HS-27A (cell line): ENCODE measurements at regions not wholly inside any gene's neighbourhood (a gene's known extent, or its start where the extent isn't known, plus 50 kb on each side); places are given as distances from the start of the nearest gene placed in this dataset.

Source experiments
- DNase-seq: peaks from one replicate; pipeline ENCODE4 v3.0.0-alpha.2; 2012; ENCODE audit warnings: low read depth, missing footprints

DNA sequence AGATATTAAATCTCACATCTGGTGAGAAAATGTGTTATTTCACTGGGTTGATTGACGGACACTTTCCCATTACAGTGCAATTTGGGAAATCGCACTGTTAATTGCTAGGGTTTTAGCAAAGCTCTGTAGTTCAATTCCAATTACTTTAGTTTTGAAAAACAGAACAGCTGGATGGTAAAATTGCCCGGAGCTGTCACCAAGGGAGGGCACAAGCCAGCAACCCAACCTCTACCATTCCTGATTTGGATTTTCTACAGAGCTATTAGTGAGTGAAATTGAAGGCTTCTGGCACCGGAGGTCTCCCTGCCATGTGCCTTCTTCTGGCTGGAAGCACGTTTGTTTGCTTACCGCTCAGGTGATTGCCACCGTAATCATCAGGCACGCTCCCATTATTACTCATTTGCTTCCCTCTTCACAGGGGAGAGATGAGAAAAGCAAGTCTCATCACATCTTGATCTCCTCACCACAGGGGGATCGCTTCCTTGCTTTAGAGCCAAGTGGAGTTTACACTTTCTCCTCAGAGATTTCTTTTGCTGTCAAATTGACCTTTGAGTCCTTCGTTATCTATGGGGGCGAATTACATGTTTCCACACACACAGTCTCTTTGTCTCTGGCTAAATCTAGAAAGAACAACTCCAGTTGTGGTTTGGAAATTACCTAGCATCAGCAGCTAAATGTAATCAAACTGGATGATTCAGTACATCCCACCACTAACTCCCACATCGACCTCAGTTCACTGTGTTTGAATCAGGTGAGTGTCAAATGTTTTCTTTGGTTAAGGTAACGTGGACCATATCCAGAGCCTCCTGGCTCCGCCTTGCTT lies 421.7 kb upstream of the GOLIM4 start:
- DNase-seq = no peak

DNA sequence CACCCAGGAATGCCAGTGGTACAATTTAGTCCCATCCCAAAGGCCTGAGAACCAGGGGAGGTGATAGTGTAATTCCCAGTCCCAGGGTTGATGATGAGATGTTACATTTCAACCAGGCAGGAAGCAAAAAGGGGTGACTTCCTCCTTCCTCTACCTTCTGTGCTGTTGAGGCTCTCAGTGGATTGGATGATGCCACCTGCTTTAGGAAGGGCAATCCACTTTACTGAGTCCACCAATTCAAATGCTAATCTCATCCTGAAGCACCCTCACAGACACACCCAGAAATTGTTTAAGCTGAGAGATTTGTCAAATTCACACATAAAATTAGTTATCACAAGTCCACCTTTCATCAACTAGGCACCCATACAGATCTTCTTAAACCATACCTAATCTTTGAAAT lies 418.5 kb upstream of the GOLIM4 start:
- DNase-seq = no peak

DNA sequence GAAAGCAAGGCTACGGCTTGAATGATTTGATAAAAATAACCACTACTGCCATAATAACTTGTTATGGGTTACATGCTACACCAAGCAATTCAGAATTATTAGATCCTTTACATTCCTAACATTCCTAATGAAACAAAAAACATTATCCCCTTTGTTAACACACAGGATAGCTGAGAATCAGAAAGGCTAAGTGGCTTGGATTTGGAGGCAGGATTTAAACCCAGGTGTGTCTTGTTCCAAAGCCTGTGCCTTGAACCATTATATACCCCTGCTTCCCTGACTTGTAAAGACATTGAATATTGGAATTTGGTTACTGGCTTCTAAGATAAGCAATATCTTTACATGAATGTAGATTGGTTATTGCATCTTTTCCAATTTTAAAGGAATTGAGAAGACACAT lies 417.1 kb upstream of the GOLIM4 start:
- no peak for DNase-seq

DNA sequence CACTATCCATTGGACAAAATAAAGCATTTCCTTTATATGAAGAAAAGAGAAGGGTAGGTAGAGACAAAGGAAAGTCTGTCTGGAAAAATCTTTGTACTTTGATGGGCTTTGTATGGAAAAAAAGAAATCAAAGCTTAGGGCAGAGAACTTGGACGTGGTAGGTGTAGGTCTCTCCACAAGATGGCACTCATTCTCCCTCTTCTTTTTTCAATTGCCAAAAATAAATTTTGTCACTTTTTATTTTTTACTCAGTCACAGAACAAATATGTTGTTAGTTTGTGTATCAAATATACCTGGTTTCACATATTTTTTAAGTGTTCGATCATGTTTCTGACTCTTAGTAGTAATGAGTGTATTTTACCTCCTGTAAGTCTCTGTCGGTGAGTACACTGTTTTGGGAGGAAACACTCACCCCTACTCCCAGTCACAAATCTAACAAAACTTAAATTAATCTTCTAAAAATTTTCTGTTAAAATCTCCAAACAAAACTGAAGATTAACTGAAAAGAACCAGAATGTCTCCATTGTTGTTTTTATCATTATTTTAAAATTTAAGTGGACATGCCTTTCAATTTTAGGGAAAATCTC lies 415.8 kb upstream of the GOLIM4 start:
- no peak for DNase-seq

DNA sequence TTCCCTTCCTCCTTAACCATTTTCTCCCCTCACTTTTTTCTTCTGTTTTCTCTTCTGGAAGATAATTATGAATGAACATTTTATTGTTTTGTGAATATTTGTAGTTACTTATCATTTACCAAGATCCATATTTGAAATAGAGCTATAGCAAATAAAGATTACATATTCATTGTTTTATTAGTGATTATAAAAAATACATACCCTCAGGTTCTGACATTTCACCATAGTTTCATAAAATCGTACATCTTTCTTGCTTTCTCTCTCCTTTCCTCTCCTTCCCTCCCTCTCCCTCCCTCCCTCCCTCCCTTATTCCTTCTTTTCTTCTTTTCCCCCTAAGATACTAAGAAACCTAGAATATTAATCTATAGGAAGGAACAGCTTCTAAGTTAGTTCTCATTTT lies 410.9 kb upstream of the GOLIM4 start:
- no peak for DNase-seq

DNA sequence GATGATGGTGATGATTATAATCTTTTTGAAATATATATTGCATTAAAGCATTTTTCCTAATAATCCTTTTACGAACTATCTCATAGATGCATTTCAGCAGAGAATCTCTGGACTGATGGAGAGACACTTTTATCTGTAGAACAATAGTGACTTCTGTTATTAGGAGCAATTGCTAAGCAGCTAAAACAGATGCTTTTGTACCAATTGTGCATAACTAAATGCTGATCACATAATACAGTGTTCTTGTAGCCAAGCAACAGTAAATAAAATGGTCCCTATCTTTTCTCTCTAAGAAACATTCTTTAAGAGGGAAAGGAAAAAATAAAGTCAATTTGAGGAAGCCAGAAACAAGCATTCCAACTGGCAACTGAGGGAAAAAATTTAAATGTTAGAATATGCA lies 405.8 kb upstream of the GOLIM4 start:
- DNase-seq = no peak

DNA sequence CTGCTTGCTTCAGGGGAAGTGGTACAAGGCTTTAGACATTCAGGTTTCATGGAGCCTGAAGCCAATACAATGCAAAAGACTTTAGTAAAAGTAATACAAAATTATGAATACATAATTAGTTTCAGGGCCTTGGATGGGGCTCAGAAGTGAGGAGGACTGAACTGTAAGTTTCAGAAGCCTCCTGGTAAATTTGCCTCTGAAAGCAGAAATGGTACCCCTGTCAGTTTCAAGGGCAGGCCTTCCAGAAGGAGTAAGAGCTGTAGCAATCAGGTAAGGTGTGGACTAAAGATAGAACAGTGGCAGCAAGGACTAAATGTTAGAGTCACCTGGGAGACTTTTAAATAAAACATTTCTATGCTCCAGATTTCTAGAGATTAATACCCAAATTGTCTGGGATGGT lies 402.5 kb upstream of the GOLIM4 start:
- no peak for DNase-seq

DNA sequence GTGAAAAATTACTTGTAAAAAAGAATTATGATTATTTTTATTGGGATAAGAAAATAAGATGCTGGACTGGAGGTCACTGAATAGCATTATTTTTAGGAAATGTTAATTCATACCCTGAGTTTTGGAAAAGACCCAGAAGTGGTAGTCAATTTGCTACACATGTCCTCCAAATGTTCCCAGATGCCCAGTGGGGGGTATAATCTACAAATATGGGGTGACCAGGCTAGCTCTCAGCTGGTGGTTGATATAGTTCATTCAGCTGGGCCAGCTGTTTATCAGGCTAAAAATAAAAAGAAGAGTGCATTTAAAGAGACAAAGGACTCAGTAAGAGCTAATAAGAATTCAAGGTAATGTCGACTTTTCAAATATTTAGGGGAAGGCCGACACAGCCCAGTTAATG lies 402.0 kb upstream of the GOLIM4 start:
- DNase-seq = no peak

DNA sequence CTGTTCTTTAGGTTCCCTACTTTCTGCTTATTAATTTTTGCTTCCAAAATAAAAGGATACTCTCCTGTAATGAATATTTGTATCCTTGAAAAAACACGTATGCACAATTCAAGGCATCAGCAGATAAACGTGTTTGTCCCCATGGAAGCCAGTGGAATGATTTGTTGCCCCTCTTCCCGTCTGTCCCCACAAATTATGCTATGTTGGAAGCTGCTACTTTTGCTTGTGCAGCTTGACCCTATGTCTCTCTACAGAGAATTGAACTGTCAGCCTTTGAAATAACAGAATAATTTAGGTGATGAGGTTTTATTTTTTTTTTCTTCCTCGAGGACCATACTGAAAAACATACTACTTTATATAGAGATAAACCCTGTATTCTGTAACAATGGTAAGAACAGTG lies 401.5 kb upstream of the GOLIM4 start:
- no peak for DNase-seq

DNA sequence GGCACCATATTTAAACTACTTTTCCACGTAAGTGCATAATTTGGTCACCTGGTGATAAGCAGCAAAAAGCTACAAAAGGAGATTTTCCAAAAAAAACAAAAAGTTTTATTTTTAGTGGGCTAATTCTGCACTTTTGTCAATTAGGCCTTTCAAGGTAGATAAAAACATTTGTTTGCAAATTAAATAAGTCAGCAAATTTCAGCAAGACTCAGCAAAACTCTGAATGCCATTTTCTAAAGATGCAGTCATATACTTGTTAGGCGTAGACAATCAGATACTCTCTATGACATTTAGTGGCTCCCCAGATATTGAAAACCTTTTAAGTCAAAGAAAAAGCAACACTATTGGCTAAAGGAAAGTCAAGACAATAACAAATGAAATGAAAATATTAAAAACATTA lies 400.2 kb upstream of the GOLIM4 start:
- no peak for DNase-seq

DNA sequence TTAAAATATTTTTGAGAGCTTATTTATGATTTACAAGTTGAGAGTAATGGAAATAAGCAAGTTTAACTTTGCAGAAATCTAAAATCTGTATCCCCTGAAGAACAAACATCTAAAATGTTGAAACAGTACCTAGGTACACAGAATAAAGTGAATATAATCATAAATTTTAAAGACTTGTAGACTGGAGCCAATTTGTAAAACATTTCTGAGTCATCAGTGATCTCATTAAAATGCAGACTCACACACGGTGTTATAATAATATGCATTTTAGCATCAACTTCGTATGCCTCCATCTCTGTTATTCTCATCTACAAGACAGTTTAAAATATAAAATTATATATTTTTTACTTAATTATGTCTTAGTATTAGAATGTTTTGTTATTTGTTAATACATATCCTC lies 399.5 kb upstream of the GOLIM4 start:
- no peak for DNase-seq

DNA sequence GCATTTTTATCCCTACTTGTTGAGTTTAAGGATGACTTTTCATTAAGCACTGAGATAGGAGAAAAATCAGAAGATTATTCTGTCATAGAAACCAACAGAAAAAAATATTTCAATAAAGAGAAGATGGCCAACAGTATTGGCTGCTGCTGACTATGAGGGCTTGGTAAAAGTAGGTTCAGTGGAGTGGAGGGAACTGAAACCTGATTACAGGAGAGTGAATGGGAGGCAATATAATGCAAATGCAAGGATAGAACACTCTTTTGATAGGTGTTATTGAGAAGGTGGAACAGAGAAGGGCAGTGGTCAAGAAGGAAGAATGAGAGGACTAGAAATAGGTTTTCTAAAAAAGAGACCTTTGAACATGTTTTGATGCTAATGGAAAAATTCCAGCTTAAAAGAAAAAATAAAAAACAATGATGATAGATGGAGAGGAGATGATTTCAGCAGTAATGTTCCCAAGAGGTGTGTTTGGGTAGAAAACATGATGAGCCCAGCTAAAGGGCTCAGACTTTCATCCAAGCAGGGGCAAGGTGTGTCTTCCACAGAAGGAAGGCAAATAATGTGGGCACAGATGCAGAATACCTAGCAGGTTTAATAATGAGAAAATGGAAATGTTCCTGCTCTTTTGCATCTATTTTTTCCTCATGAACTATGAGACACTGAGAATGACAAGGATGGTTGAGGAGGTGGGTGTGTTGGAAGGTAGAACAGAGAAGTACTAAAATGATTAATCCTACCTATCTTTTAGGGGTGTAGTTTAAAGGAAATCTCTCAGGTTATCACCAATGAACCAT lies 397.9 kb upstream of the GOLIM4 start:
- DNase-seq = no peak

DNA sequence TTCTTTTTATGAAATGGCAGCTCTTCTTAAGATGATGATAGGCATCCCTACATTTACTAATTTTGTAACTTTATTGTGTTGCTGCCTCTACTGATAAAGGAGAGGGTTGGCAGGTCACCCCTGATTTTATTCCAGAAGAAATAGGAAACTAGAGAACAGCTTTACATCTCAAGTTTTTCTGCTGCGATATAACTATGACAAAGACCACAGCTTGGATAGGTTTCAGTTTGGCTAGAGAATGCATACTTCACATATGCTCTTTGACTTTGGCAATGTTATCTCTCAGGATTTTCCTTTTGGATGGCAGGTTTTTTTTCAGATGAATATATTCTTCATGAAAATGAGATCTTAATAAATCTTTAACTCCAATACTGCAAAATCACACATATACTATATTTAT lies 395.3 kb upstream of the GOLIM4 start:
- DNase-seq = no peak

DNA sequence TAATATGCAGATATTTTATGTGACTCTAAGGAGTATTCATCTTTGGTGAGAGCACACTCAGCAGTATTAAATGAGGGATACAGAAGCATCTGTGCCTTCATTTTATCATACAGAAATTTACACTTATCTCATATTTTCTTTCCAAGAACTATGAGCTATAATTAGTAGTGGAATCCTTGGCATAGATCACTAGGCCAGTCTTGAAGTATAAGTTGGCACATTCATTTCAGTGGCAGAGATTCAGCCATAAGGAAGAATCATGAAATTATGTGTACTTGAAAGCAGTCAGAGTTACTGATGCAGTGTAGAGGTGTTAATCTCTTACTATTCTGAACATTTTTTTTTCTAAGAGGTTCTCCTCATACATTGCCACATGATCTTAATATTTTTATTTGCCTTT lies 393.6 kb upstream of the GOLIM4 start:
- DNase-seq = no peak

DNA sequence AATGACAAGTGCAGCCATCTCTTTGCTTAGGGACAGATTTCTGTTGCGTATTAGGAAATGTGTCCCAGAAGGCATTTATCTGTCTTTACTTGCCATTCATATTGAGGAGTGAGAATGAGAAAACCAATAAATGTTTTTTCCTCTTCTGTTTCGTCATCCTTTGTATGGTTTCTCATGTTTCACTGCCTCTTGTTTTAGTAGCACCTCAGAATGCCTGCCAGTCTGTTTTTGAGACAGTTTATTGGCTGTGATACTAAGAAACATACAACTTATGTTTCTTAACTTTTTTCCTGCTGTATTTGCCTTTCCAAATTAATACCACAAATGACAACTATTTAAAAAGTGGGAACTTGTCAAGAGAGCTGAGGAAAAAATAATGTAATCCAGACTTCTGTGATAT lies 390.2 kb upstream of the GOLIM4 start:
- DNase-seq = no peak

DNA sequence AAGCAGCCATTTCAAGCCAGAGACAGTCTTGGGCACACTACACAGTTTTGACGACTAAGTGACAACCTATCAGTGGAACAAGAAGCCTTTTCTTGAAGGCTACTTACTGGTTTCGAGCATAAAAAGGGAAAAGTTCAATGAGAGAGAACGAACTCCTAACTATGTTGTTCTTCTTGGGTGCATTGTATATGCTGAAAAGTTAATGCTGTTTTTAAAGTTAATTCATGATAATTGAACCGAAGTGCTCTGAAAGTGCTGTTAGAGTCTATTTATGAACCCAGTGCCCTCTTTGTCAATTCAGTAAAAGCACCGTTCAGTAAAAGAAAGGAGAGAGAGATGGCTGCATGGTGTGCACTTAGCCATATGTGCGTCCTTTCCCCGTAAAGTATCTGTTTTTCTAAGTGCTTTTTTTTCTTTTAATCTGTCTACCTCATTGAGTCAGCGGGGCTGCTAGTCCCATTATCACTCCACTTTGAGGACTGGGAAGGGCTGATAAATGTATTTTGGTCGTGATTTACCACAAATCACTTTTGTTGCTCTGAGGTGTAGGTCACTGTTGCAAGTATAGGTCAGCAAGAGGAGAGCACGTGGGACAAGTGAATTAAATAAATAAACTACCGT lies 380.7 kb upstream of the GOLIM4 start:
- no peak for DNase-seq

DNA sequence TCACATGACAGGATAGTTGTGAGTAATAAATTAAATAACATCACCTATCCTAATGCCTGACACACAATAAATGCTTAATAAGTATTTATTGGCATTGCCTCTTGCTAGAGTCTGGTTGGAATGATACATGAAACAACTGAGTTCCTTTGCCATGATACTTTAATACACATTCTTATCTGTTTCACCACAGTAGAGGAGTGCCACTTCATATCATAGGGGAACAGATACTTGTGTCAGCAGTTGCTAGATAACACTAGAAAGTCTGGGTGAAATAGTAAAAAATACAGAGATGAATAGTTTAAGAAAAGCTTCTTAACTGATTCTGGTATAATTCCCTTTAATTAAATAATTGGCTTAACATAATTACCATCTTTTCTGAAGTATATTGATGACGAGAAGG lies 380.0 kb upstream of the GOLIM4 start:
- no peak for DNase-seq

DNA sequence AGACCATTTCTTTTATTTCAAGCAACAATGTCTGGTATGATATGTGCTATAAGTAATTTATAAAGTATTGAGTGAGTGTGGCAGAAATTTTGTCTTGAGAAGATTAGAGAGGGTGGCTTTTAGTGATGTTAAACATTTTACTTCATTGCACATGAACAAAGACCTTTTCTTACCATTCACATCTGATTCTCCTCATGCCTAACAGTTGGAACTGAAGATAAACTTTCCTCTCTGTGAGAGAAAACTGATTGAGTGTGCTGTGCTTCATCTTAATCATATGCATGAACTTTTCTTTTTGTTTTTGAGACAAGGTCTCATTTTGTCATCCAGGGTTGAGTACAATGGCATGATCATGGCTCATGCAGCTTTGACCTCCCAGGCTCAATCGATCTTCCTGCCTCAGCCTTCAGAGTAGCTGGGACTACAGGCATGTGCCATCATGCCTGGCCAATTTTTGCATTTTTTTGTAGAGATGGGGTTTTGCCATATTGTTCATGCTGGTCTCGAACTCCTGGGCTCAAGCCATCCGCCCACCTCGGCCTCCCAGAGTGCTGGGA lies 377.7 kb upstream of the GOLIM4 start:
- DNase-seq = no peak

DNA sequence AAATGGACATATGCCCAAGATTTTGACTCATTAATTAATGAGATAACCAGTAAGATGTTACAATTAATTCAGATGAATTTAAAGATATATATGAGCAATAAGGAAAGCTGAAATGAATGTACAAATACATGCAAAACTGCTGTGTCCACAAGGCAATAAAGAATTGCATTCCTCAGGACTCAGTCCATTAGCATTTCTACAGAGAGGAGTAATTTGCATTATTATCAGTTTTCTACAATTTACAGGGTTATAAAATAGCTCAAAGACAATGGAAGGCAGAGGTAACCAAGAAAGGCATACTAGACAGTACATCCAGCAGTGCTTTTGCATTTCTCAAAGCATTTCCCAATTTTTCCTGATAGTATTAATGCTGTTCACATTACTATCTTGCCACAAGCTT lies 377.1 kb upstream of the GOLIM4 start:
- no peak for DNase-seq

DNA sequence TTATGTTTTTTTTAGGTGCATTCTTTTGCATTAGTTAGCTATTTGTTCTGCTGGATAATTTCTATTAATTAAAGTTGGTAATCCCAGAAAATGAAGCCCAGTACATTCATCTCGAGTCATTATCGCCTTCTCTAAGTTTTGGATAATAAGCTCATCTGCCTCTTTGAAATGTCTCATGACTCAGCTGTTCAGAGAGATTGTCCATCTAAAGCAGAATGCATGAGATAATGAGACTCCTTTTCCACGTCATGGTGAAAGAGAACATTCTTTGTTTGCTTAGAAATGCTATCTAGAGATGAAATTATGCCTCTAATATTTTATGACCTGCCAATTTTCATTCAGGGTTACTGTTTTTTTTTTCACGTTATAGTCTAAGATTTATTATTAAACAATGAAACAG lies 374.7 kb upstream of the GOLIM4 start:
- DNase-seq = no peak

DNA sequence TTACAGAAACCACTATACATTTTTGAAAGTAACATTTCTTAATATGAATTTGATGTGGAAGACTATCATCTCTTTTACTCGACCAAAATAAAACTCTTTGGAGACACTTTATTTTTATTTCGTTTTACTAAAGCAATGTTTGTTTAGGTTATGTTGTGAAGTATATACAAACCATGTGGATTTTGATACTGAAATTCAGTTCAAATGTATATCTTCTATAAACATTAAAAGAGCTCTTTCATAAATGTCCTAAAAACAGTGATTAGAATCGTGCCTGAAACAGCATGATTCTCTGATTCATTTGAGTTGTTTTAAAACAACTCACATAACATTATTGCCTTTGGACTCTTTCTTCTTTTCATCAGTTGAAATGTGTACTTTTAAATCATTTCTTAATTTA lies 373.7 kb upstream of the GOLIM4 start:
- no peak for DNase-seq

DNA sequence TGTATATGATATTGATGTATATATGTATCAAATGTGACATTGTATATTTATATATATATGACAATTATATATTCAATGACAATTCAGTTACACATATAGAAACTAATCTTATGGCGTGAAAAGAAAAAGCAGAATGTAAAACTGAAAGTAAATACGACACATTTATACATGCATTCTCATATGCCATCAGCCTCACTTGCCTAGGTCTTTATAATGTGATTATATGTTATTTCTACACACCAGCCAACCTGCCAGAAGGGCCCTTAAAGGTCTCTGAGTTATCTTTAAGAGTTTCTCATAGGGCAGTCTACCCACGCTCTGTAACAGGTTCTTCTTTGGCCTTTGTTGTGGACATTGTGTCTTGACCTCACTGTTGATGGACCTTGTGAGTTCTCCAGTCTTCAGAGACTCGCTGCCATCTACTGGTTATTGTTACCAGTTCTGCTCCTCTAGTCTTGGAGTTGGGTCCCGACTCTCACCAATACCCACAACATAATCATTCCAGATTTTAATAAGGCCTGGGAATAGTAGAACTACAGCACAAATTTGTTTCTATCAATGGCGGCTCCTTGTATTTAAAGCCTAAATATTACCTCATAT lies 371.5 kb upstream of the GOLIM4 start:
- DNase-seq = peak; percentile 42
